Stimulated activated CD8-positive, alpha-beta memory T cell treated with anti-CD3 and anti-CD28 coated beads, Interleukin-7, amount 100 ng/mL, for 4 hours (primary cell): ENCODE measurements at regions not wholly inside any gene's neighbourhood (a gene's known extent, or its start where the extent isn't known, plus 50 kb on each side); places are given as distances from the start of the nearest gene placed in this dataset.

Experiments
- DNase-seq, 2 donors: peaks; one replicate each; pipeline ENCODE4 v3.0.0-alpha.2; 2020; ENCODE audit warnings: low read depth in 2 of 2

DNA sequence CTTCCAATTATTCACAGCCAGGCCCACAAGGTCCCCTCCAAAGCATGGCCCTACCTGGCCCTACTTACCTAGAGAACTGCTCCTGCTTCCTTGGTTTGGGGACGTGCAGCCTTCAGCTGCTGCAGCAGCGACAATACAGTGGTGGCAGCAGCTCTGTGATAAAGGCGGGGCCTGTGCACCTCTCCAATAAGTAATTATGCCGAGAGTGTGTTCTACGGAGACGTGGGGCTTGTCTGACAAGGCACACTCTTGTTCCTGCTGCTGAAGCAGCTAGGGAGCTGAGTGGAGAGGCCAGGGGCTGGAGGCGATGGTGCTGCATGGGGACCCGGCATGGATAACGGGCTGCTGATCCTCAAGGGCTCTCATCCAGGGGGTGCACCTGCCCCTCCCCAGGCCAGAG, 98.0 kb upstream of the THY1 start:
- no peak for DNase-seq

DNA sequence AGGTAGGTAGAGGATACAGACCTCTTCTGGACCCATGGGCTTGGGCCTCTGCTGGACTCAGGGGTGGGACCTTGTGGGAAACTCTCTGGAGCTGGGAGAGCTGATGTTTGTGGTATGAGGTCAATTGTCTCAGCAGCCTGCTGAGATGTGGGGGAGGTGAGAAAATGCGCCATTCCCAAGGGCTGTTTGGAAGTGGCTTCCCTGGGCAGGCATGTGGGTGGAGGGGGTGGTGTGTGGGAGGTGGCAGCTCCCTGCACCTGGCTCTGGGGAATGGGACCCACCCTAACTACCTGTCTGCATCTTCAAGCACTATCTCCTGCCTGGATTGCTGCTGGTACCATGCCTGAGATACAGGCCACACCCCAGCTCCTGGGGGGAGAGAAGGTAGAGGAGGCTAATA, 97.4 kb upstream of the THY1 start:
- DNase-seq: no peak

DNA sequence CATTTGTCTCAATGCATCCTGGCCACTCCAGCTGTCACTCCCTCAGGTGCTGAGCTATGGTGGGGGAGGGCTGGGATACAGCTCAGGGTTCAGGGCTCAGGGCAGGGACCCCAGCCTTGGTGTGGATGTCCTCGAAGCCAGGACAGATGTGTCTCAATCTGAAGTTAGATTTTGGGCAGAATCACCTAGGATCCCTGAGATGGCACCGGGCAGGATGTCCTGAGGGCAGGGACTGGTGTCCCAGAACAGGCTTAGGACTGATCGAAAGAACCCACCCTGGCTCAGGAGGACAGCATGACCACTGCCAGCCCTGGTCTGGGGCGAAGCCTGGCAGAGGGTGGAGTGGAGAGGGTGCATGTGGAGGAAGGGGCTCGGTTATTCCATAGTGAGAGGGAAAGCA, 96.8 kb upstream of the THY1 start:
- DNase-seq: no peak

DNA sequence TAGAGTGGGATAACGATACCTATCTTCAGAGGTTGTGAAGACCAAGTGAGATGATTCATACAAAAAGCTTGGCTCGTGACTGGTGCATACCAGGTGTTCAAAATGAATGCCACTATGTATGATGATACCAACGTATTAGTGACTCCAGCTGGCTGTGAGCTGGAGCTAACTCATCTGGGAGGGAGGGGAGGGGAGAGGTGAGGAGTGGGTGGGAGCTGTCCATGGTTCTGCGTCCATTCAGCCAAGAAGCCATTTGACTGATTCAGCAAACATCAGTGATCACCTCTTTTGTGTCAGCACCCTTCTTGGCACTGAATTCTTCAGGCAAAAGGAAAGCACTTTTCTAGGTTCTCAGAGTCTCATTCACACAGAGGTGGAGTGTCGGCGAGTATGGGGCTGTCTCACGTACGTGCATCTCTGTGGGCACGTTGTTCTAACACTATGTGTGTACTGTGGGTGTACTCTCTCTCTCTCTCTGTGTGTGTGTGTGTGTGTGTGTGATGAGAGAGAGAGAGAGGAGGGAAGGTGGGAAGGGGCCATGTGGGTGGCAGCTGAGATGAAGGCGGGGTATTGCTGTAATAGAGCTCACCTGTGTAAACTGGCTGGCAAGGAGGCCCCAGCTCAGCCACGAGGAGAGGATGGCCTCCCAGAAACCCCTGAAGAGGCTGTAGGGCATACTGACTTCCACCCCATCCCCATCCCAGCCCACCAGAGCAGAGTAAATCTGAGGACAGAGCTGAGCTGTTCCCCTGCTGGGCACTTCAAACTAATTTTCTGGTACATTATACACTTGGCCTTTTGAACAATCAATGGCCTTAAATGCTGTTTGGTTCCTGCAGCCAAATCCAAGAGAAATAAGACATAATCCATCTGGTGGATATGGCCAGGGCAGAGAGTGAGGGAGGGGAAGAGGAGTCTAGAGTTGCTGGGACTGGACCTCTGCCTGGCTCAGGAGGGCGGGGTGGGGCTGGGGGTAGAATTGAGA, 96.1 kb upstream of the THY1 start:
- DNase-seq: no peak

DNA sequence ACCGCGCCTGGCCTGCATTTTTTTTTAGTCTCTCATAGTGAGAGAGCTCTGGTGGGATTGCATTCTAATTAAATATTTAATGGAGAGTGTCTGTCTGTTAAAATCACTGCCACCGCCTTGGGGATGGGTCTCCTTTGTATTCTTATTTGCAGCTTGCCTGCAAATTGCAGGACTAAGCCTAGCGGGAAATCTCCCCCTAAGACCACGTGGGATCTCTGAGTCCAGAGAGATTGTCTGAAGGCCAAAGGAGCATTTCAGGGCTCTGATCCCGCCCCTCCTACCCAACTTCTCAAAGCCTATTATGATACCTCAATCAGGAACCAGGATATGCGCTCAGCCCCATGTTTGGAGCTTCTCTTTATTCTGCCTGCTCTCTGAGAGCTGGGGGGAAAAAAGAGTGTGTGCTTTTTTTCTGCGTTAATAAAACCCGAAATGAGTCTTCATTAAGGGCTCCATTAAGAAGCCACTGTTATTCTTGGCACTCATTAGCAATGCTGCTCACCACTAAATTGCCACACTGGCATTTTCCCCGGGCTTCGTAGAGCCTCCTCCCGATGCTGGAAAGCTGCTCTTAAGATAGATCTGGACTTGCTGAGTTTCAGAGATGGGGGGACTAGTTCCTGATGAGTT, 92.9 kb upstream of the THY1 start:
- DNase-seq: no peak

DNA sequence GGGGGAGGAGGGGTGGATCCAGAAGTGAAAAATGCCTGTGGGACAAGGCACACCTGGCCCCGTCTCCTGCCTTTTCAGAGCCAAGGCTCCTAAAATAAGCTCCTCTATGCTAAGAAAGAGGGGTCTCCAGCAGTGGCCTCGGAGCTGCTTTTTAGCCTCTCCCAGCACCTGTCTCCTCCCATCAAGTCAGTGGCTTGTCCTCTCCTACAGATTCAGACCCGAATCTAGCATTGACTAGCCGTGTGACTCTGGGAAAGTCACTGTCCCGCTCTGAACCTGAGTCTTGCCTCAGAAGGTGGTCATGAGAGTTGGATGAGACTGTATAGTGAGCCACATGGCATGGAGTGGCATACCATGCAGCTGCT, 90.8 kb upstream of the THY1 start:
- DNase-seq: no peak

DNA sequence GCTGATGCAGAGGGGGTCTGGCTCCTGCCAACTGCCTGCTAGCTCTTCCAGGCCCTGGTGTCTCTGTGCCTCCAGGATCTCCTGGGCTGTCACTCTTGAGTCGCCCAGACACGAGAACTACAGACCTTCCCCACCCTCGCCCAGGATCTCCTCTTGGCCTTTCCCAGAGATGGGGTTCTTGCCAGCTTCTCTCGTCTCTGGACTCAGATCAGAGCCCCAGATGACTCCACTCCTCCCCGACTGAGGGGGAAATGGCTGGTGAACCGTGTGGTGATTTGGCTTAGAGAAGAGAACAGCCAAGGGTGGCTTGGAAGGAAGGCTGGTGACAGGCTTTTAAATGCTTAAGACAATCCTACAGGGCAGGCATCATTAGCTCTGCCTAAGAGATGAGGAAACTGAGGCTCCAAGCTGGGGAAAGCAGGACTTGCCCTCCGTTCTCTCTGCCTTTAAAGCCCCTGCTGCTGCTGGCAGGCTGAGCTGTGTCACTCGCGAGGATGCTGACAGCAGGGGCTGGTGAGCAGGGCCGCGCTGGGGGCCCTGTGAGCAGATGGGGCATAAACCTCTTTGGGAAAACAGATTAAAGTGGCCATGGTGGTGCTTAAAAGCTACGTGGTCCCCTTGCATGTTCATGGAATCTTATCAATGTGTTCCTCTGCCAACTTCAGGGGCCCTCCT, 90.3 kb upstream of the THY1 start:
- no peak for DNase-seq

DNA sequence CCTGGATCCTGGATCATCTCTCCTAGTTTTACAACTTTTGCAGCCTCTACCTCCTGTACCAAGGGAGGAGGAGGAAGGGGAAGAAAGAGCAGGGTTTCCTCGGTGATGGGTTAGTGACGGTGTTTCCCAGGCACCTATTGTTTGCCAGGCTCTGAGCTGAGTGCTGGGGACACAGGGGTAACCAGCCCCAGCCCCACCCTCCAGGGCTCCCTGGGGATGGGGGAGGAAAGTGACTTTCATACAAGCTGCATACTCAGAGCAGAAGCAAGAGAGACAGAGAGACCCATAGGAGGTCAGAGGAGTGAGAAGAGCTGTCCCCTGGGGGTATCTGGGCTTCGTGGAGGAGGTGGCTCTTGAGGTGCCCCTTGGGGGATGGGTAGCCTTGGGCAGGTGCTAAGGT, 89.4 kb upstream of the THY1 start:
- no peak for DNase-seq

DNA sequence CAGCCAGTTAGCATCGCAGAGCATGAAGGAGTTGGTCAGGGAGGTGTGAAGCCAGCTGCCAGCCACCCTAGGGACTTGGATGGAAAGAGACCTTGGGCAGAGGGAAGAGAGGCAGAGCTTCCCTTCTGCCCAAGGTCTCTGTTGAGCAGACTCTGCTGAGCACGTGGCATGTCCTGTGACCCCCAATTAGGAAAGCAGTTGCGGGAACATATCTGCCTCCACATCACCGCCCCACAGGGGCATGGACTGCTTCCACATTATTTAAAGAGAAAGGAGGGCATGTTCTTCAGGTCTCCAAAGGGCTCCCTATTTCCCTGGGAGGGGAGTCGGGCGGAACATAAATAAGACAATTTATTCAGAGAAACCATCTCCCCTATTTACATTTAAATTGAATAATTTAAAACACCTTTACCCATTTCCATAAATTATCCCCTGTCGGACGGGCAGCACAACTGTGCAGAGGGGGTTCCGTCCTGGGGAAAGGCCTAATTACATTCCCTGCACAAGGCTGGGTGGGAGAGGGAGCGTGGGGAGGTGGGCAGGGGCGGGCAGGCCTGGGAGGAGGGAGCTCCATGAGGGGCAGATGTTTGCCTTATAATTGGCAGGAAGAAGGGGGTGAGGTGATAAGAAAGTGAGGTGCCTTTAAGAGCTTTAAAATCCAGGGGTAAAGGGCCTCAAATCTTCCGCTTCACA, 88.8 kb upstream of the THY1 start:
- DNase-seq: no peak

DNA sequence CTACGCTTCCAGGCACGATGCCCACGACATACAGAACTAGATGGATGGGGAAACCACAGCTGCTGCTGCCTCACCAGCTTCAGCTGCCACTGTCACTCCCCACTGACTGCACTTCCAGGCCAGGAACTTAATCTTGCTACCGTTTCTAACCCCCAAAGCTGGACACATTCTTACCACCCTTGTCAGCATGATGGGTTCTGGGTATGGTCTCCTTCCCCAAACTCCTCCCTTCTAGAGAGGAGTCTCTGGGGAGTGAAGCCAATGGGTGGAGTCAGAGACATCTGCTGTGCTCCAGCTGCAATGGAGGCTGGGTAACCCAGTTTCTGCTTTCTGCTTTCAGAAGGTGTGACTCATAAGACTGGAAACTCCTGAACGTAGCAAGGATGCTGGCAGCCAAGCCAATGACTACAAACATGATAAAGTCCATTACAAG, 87.0 kb upstream of the THY1 start:
- no peak for DNase-seq

DNA sequence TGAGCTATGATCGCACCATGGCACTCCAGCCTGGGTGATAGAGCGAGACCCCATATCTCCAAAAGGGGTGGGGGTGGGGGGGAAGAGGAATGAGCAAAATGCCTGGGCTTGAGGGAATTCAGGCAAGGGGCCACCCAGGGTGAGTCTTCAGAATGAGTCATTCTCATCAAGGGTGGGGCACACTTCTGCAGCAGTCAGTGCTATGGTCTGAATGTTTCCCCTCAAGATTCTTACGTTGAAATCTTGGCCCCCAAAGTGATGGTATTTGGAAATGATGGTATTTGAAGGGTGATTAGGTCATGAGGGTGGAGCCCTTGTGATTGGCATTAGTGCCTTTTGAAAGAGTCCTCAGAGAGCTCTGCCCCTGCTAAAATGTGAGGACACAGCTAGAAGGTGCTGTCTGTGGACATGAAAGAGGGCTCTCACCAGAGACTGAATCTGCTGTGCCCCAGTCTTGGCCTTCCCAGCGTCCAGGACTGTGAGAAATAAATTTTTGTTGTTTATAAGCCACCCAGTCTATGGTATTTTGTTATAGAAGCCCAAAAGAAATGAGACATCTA, 86.4 kb upstream of the THY1 start:
- DNase-seq: no peak

DNA sequence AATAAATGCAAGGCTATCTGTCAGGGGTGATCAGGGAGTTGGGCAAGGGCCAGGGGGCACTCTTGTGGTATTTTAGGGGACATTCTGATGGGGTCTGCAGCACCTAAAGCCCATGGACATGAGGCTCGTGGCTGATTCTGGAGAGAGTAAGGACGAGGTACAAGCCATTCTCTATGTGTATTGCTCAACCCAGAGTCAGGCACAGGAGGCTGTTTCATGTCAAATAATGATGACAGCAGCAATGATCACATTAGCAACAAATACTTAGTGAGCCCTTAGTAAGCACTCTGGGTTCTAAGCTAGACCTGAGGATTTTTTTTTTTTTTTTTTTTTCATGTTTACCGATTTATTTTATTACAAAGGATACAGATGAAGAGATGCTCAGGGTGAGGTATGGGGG, 83.5 kb upstream of the THY1 start:
- DNase-seq: no peak

DNA sequence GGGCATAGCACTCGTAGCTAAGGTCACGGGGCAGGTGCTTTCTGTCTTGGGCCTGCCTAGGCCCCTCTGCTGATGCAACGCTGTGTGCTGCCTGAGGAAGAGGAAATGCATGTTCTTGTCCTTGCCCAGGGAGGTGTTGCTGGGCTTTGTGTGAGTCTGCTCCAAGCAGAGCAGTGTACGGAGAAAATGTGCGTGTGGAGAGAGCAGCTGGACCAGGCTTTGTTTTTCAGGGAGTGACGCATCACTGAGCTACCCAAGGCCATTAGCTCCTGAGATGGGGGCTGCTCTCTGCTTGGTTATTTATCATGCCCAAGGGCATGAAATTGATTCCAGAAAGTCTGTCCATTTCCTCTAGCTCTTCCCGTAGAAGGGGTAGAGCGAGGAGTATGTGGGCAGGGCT, 82.9 kb upstream of the THY1 start:
- no peak for DNase-seq

DNA sequence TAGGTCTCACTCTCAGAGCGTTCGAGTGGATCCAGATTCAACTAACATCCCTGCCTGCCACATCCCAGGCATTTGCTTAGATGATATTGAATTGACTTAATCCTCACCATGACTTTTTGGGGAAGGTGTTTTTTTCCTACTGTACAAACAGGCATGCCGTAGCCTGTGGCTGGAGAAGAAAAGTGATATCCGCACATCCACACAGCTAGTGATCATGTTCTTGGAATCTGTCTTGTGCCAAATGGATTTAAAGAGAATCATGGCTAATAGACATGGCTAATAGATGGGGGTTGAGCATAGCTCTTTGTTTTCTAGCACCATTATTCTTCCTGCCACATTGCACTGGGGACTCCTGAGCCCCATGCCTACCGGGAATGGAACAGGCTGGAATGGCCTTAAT, 82.1 kb upstream of the THY1 start:
- no peak for DNase-seq

DNA sequence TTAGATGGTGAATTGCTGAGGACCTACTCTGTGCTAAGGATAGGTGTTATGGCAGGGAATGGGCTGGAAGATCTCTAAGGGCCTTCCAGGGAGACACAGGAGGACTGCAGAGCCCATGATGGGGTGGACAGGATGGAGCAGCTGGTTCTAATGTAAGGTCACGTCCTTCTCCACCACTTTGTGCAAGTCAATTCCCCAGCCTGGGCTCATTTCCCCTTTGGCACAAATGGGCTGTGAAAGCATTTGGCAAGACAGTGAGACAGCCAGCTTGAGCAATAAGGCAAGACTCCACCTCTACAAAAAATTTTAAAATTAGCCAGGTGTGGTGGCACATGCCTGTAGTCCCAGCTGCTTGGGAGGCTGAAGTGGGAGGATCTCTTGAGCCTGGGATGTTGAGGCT, 81.4 kb upstream of the THY1 start:
- no peak for DNase-seq

DNA sequence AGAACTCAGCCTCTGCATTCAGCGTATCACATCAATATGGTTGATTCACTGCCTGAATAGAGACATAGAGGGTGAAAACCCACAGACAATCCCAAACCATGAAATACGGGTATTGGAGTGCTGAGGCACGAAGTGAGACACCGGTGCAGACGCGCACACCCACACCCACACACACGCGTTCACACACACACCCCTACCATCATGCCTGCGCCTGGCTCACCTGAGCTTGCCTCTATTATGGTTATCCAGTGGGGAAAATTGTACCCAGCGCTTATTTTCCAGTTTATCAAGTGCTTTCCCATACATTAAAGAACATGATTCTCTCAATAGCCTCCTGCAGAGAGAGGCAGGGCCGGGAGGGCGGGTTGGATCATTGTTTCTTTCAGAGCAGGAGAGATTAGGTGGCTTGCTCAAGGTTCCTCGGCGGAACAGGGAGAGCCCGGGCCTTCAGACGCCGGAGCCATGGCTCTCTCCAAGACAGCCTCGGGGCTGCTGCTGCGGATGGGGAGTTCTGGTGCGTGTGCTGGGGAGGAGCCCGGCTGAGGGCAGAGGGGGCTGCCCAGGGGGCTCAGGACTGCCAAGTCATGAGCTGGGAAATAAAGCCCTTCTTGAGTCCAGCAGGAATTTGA, 78.9 kb upstream of the THY1 start:
- DNase-seq: no peak

DNA sequence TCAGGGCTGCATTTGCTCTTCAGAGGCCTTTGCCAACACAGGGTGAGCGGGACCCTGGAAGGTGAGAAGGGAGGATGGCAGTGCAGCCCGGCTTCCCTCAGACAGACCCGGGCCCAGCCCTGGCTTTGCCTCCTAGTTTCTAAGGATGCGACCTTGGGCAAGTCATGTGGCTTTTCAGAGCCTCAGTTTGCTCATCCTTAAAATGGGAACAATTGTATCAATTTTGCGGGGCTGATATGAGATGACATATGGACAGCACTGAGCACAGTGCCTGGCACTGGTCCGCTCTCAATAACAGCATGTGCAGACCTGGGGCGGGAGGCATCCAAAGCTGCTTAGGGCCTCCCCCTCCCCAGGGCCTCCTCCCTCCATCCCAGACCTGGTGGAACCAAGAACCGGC, 74.7 kb upstream of the THY1 start:
- DNase-seq: no peak

DNA sequence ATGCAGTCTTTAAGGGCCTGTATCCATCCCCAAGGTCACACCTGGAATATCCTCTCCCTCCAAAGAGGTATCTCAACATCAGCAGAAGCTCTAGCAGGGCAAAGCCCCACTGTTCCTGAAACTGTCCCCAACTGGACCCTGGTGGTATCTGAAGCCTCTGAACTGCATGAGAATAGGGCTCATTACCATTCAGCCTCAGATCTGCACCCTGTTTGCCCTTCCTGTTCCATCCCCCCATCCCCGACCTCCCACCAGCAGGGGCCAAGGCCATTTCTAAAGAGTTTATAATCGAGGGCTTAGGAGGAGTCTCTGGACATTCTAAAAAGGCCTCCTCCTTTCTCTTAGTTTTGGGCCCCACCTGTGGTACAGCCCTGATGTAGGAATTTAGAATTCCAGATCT, 74.0 kb upstream of the THY1 start:
- no peak for DNase-seq

DNA sequence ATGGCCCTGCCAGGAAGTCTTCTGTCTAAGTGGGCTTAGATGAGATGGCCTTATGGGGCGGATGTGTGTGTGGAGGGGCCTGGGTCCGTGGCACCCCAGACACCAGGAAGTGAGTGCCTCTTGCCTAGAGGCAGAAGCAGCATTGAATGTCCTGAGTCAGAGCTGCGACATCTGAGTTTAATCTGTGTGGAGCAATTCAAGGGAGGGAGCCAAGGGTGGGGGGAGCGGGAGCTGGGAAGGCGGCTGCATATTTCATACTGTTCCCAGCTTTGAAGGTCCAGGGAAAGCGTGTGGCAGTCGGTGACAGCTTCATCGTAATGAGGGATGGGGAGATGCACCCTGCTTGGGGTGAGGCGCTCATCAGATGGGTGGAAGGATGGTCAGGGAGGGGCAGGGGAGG, 73.5 kb upstream of the THY1 start:
- no peak for DNase-seq

DNA sequence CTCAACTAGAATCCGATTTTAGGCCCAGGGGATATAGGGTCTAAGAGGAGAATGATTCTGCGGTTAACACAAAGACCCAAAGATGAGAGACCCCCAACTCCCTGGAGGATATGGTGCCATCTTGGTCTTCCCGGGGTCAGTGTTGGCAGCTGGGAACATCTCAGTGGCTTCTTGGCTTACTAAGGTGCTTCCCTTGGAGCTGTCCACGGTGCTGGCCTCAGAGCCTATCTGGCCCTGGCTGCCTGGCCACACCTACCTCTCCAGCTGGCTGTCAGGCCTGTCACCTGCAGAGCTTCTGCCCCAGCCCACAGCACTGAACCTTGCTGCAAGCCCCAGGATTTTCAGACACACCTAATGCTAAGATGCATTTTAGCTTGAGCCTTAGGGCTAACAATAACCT, 70.7 kb upstream of the THY1 start:
- no peak for DNase-seq

DNA sequence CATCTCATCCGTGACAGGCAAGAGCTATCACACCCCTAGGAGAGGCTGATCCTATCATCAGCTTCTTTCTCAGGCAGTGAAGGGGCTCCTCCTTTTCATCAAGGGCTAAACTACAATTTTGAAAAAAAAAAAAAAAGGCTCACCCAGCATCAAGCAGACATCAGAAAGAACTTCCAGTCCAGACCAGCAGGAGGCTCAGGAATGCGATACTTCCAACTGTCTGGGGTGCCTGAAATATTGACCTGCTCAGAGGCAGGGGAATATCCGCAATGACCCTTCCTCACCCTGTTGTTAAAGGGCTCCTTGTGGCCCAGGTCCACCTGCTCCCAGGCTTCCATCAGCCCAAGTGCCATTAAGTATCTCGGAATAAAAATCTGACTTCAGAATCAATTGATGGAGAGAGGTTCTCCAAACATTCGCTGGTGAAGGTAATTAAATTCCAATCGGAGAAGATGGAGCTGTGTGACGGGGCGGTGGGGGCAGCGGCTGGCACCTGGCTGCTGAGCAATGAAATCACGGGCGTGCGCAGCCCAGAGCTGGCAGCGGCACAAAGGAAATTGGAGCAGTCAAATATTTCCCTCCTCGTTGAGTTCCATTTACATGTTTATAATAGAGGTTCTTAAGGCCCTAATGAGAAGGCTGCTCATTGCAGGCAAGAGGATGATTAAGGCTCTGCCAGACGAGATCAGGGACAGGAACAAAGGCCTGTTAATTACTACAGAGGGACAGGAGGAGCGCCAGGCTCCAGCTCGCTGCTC, 69.0 kb upstream of the THY1 start:
- no peak for DNase-seq
